PC-9 (cell line): ENCODE measurements at regions not wholly inside any gene's neighbourhood (a gene's known extent, or its start where the extent isn't known, plus 50 kb on each side); places are given as distances from the start of the nearest gene placed in this dataset.

Experiments used
- BruUV-seq: library from RNA; stranded (reverse); fragments of 400-500 nt; replicated peaks from 2 replicates; lab custom pipeline; 2021; lab: Mats Ljungman, UMichigan
- CTCF ChIA-PET: fragments of 300-600 bp; sonication (Branson Sonifier 250); formaldehyde crosslinking; loops from one replicate; lab custom pipeline; 2022; ENCODE audit warnings: antibody characterized with exemption; lab: Charles Lee
- POLR2A ChIA-PET: fragments of 300-600 bp; sonication (Branson Sonifier 250); formaldehyde crosslinking; loops from one replicate; lab custom pipeline; 2022; ENCODE audit warnings: antibody characterized with exemption; ENCODE audit not compliant: unreplicated experiment; lab: Charles Lee
- DNase-seq, 2 experiments: peaks; one replicate each; pipeline versions ENCODE4 v3.0.0 to v3.0.0-alpha.2; 2015 to 2022; ENCODE audit warnings: mixed read lengths in 1 of 2
- H2AFZ ChIP-seq: fragments of 200-600 bp; sonication (generic); 2 replicates; pipeline ENCODE4 v1.8.1; 2017; ENCODE audit warnings: antibody characterized with exemption
- H3F3A ChIP-seq: fragments of 200-600 bp; sonication (generic); 2 replicates; pipeline ENCODE4 v1.8.1; 2017; ENCODE audit warnings: antibody characterized with exemption, mild to moderate bottlenecking, low read depth; ENCODE audit not compliant: insufficient read depth
- H3K27ac ChIP-seq: fragments of 200-600 bp; sonication (generic); 2 replicates; pipeline ENCODE4 v1.6.1; 2016; ENCODE audit warnings: mixed run types
- H3K27me3 ChIP-seq: fragments of 200-600 bp; sonication (generic); 2 replicates; pipeline ENCODE4 v1.6.1; 2016; ENCODE audit warnings: low read depth, mixed run types; ENCODE audit not compliant: insufficient read depth
- H3K36me3 ChIP-seq: fragments of 200-600 bp; sonication (generic); 2 replicates; pipeline ENCODE4 v1.6.1; 2016; ENCODE audit warnings: low read depth, mixed run types
- H3K4me1 ChIP-seq: fragments of 200-600 bp; sonication (generic); replicated peaks from 2 replicates; pipeline ENCODE4 v1.6.1; 2016; ENCODE audit warnings: mixed run types; ENCODE audit not compliant: insufficient read depth
- H3K4me2 ChIP-seq: fragments of 200-600 bp; sonication (generic); 2 replicates; pipeline ENCODE4 v1.6.1; 2017; ENCODE audit warnings: mixed run types
- H3K4me3 ChIP-seq: fragments of 200-600 bp; sonication (generic); 2 replicates; pipeline ENCODE4 v1.6.1; 2016; ENCODE audit warnings: mixed run types
- H3K79me2 ChIP-seq: fragments of 200-600 bp; sonication (generic); 2 replicates; pipeline ENCODE4 v1.6.1; 2017; ENCODE audit warnings: low read depth, mixed run types
- H3K9me2 ChIP-seq: fragments of 200-600 bp; sonication (generic); 2 replicates; pipeline ENCODE4 v1.8.1; 2017; ENCODE audit warnings: mild to moderate bottlenecking; ENCODE audit not compliant: insufficient read depth
- H3K9me3 ChIP-seq: fragments of 200-600 bp; sonication (generic); 2 replicates; pipeline ENCODE4 v1.8.1; 2016; ENCODE audit warnings: low read depth; ENCODE audit not compliant: insufficient read depth
- H4K20me1 ChIP-seq: fragments of 200-600 bp; sonication (generic); 2 replicates; pipeline ENCODE4 v1.8.1; 2017; ENCODE audit not compliant: insufficient read depth
- EZH2 ChIP-seq: fragments of 200-600 bp; sonication (generic); IDR thresholded peaks from 2 replicates; pipeline ENCODE4 v1.8.0; 2017; ENCODE audit warnings: antibody characterized with exemption, low read depth
- intact Hi-C: fragments of 100-400 bp; cut with micrococcal nuclease; formaldehyde crosslinking; loops from one replicate; pipeline ENCODE4 v1.10.0; 2022; ENCODE audit not compliant: unreplicated experiment
- TF ChIP-seq, protein P1 (sequence below): fragments of 200-600 bp; sonication (generic); conservative IDR thresholded peaks from 2 replicates; pipeline ENCODE4 v1.6.1; 2017; ENCODE audit warnings: mixed run types, antibody characterized with exemption, mild to moderate bottlenecking, moderate library complexity

GRCh38 chr11:26204101-26204500 is 127.8 kb upstream of the ANO3 start:
- H3K27me3 ChIP-seq, result no peaks in the 10 kb centered on the region
- H3K4me1 ChIP-seq, result no peaks in the 10 kb centered on the region
- no peak overlapping the region for H2AFZ ChIP-seq
- H4K20me1 ChIP-seq, result no peaks in the 10 kb centered on the region
- no peak for DNase-seq
- no TSS peak for BruUV-seq
- no peaks in the 10 kb centered on the region for H3K9me3 ChIP-seq
- no peak overlapping the region for H3K27ac ChIP-seq
- ChIA-PET POLR2A (no interaction called here), CTCF (no interaction called here)
- TF ChIP-seq, protein P1, sequence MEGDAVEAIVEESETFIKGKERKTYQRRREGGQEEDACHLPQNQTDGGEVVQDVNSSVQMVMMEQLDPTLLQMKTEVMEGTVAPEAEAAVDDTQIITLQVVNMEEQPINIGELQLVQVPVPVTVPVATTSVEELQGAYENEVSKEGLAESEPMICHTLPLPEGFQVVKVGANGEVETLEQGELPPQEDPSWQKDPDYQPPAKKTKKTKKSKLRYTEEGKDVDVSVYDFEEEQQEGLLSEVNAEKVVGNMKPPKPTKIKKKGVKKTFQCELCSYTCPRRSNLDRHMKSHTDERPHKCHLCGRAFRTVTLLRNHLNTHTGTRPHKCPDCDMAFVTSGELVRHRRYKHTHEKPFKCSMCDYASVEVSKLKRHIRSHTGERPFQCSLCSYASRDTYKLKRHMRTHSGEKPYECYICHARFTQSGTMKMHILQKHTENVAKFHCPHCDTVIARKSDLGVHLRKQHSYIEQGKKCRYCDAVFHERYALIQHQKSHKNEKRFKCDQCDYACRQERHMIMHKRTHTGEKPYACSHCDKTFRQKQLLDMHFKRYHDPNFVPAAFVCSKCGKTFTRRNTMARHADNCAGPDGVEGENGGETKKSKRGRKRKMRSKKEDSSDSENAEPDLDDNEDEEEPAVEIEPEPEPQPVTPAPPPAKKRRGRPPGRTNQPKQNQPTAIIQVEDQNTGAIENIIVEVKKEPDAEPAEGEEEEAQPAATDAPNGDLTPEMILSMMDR, result no peak
- TF ChIP-seq EZH2, result no peak
- no peaks in the 10 kb centered on the region for H3K36me3 ChIP-seq
- no peak overlapping the region for H3K4me3 ChIP-seq
- H3K9me2 ChIP-seq, result peaks cover 4% of the 10 kb centered on the region; the same call in 1 of the 2 replicates
- H3K4me2 ChIP-seq, result no peak overlapping the region
- intact Hi-C loops, result no loop called here
- no peaks in the 10 kb centered on the region for H3F3A ChIP-seq
- H3K79me2 ChIP-seq, result no peaks in the 10 kb centered on the region

GRCh38 chr11:26204839-26205238 is 127.1 kb upstream of the ANO3 start:
- BruUV-seq, result no TSS peak
- Histone ChIP-seq H3K4me2 (no peak overlapping the region), H3K27ac (no peak overlapping the region), H3K4me1 (no peaks in the 10 kb centered on the region), H2AFZ (no peak overlapping the region), H3K79me2 (no peaks in the 10 kb centered on the region), H3K4me3 (no peak overlapping the region), H3K9me2 (peaks cover 4% of the 10 kb centered on the region; the same call in 1 of the 2 replicates), H3F3A (no peaks in the 10 kb centered on the region), H3K36me3 (no peaks in the 10 kb centered on the region), H3K9me3 (no peaks in the 10 kb centered on the region), H3K27me3 (no peaks in the 10 kb centered on the region), H4K20me1 (no peaks in the 10 kb centered on the region)
- no peak for DNase-seq
- TF ChIP-seq, protein P1, result no peak
- TF ChIP-seq EZH2, result no peak
- intact Hi-C loops, result no loop called here
- ChIA-PET CTCF (no interaction called here), POLR2A (no interaction called here)

DNA sequence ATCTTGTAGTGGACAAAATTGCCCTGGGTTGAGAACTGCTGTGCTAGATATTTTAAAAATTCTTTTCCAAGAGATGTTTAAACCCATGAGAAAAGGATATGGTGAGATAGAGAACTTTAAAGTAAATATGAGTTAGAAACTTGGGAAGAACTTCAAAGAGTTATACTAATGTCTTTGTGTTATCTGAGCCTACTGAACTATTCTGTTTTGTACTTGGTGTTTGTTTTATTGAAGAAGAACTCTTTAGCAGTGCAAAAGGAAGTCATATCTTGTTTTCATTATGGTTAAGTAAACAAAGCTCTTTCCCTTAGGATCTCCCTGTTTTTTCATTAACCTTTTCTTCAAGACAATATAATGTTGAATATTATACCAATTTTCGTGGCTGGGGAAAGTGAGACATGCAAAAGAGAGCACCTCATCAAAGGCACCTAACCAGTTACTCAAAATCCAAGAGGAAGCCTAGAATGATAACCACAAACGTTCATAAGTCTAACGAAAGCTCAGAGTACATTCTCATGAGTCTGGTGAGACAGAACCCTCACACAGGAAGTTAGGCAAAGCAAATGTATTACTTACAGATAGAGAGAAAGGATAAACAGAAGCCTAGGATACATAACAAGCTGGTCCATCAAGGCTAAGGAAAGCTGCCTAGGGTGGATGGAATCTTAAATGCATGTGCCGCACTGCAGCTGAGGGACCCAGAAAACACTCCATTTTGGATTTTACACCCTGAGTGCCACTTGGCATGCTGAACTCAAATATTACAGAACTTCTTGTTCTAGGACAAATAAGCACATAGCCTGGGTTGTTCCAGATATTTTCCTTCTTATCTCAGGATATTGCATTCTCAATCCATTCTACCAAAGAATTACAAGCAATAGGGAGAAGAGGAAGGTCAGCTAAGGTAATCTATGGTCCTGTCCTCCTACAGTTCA is 112.5 kb upstream of the ANO3 start:
- no peaks in the 10 kb centered on the region for H3K27me3 ChIP-seq
- no peak overlapping the region for H3K4me3 ChIP-seq
- no peaks in the 10 kb centered on the region for H4K20me1 ChIP-seq
- no peak for DNase-seq
- TF ChIP-seq EZH2, result no peak
- TF ChIP-seq, protein P1, result no peak
- H3F3A ChIP-seq, result no peaks in the 10 kb centered on the region
- no peaks in the 10 kb centered on the region for H3K36me3 ChIP-seq
- no peak overlapping the region for H3K27ac ChIP-seq
- H3K4me2 ChIP-seq, result no peak overlapping the region
- H2AFZ ChIP-seq, result no peak overlapping the region
- no peaks in the 10 kb centered on the region for H3K4me1 ChIP-seq
- intact Hi-C loops, result no loop called here
- H3K9me3 ChIP-seq, result no peaks in the 10 kb centered on the region
- ChIA-PET CTCF (no interaction called here), POLR2A (interaction anchor here (0.6 kb wide), 1 partner anchor 16 kb away, joined by 4 read pairs; no protein-coding TSS in a partner anchor)
- no TSS peak for BruUV-seq
- no peaks in the 10 kb centered on the region for H3K79me2 ChIP-seq
- 0 out of 2 replicates have a peak, but pooled peaks cover 7% of the 10 kb centered on the region for H3K9me2 ChIP-seq
